WERI-Rb-1 (cell line): ENCODE measurements at regions not wholly inside any gene's neighbourhood (a gene's known extent, or its start where the extent isn't known, plus 50 kb on each side); places are given as distances from the start of the nearest gene placed in this dataset.

Experiments used
- DNase-seq: peaks from one replicate; pipeline ENCODE4 v3.0.0-alpha.2; 2020
- H3K27ac ChIP-seq: fragments of 250-450 bp; sonication (Bioruptor Pico); 2 replicates; pipeline ENCODE4 v1.5.1; 2020; ENCODE audit warnings: mild to moderate bottlenecking, moderate library complexity
- H3K27me3 ChIP-seq: fragments of 250-450 bp; sonication (Bioruptor Pico); 2 replicates; pipeline ENCODE4 v1.5.1; 2021; ENCODE audit warnings: mild to moderate bottlenecking, low read depth, moderate library complexity; ENCODE audit not compliant: insufficient read depth, severe bottlenecking
- H3K36me3 ChIP-seq: fragments of 250-450 bp; sonication (Bioruptor Pico); 2 replicates; pipeline ENCODE4 v1.5.1; 2020; ENCODE audit warnings: mild to moderate bottlenecking, moderate library complexity
- H3K4me3 ChIP-seq: 2 replicates; pipeline ENCODE4 v1.5.1; 2011; ENCODE audit warnings: low read depth, mild to moderate bottlenecking, control low read depth, low read length
- H3K9me3 ChIP-seq: fragments of 250-450 bp; sonication (Bioruptor Pico); 2 replicates; pipeline ENCODE4 v1.5.1; 2021; ENCODE audit warnings: mild to moderate bottlenecking, moderate library complexity; ENCODE audit not compliant: severe bottlenecking
- TF ChIP-seq, protein P1 (sequence below): IDR thresholded peaks from 2 replicates; pipeline ENCODE4 v1.5.1; 2011; ENCODE audit warnings: low read depth, mild to moderate bottlenecking, control low read depth, inconsistent platforms, low read length

DNA sequence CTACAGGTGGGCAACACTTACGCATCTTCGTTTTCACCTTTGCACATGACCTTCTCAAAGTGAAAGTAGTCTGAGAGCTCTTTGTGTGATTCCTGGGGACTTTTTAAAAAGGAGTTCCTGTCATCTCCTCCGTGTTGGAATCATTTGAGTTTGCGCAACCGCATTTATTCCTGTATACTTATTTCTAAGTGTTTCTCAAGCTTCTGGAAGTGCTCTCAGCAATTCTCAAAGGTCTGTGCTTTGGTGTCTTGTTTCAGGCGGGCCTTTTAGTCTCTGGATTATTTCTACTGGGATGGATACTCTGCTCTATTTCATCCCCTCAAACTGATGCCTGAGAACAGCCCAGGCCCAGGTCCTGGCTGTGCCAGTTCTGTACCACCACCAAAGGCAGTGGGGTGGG is 226.5 kb upstream of the TUT7 start:
- Histone ChIP-seq H3K27ac (no peak overlapping the region), H3K9me3 (no peaks in the 10 kb centered on the region), H3K27me3 (peaks cover 59% of the 10 kb centered on the region), H3K36me3 (no peaks in the 10 kb centered on the region), H3K4me3 (no peak overlapping the region)
- DNase-seq, result no peak
- TF ChIP-seq, protein P1, sequence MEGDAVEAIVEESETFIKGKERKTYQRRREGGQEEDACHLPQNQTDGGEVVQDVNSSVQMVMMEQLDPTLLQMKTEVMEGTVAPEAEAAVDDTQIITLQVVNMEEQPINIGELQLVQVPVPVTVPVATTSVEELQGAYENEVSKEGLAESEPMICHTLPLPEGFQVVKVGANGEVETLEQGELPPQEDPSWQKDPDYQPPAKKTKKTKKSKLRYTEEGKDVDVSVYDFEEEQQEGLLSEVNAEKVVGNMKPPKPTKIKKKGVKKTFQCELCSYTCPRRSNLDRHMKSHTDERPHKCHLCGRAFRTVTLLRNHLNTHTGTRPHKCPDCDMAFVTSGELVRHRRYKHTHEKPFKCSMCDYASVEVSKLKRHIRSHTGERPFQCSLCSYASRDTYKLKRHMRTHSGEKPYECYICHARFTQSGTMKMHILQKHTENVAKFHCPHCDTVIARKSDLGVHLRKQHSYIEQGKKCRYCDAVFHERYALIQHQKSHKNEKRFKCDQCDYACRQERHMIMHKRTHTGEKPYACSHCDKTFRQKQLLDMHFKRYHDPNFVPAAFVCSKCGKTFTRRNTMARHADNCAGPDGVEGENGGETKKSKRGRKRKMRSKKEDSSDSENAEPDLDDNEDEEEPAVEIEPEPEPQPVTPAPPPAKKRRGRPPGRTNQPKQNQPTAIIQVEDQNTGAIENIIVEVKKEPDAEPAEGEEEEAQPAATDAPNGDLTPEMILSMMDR, result no peak

DNA sequence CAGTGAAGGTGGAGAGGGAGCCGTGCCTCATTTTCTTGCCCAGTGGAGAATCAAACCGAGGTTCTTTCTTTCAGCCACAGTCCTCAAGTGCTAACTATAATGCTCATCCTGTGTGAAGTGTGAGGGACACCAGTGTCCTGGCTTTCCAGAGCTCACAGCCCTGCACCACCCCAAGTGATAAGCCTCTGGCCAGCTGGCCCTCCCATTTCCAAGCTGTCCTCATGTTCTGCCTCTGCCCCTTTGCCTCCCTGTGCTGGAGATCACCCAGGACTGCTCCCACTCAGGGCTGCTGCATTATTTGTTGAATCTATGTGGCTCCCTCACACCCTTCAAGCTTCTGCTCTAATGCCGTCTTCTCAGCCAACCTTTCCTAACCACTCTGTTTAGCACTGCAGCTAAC is 224.5 kb upstream of the TUT7 start:
- Histone ChIP-seq H3K36me3 (no peaks in the 10 kb centered on the region), H3K9me3 (no peaks in the 10 kb centered on the region), H3K27ac (no peak overlapping the region), H3K4me3 (no peak overlapping the region), H3K27me3 (peaks cover 44% of the 10 kb centered on the region)
- no peak for DNase-seq
- TF ChIP-seq, protein P1, result no peak

DNA sequence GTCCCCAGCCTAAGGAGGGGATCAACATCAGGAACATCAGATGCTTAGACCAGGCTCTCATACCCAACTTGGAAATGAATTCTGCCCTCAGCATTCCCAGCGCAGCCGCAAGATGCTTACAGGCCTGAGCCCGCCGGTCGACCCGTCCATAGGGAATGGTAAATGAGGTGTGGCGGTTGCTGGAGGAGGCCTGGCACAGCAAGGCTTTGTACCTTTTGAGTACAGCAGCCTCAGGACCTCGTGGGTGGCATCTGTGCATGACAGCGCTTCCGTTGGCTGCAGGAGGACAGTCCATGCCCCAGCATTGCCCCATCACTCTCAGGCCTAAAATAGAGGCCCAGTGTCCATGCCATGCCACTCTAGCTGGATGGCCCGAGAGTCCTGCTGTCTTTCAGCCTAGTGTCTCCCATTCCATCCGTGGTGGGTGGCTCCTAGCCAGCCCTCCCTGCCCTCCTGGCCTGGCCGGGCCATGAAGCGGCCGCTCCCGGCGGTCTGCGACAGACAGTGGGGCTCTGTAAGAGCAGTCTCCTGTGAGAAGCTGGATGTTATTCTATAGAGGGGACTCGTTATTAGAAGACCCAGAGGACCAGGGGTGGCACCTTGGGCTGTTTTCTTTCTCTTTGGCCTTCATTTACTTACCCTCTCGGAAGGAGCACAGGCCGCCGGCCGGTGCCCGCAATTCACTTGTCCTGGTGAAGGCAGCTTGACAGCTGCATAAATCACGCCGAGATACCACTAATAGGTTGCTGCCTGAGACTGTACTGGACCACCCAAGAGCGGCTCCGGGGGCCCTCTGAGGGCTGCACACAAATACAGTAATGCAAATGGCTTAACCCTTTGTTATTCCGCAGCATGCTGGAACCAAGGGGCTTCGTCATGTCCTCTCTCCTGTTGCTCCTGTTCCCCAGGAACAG is 223.5 kb upstream of the TUT7 start:
- TF ChIP-seq, protein P1, result no peak
- Histone ChIP-seq H3K27ac (no peak overlapping the region), H3K36me3 (no peaks in the 10 kb centered on the region), H3K9me3 (no peaks in the 10 kb centered on the region), H3K27me3 (peaks cover 44% of the 10 kb centered on the region), H3K4me3 (no peak overlapping the region)
- no peak for DNase-seq

DNA sequence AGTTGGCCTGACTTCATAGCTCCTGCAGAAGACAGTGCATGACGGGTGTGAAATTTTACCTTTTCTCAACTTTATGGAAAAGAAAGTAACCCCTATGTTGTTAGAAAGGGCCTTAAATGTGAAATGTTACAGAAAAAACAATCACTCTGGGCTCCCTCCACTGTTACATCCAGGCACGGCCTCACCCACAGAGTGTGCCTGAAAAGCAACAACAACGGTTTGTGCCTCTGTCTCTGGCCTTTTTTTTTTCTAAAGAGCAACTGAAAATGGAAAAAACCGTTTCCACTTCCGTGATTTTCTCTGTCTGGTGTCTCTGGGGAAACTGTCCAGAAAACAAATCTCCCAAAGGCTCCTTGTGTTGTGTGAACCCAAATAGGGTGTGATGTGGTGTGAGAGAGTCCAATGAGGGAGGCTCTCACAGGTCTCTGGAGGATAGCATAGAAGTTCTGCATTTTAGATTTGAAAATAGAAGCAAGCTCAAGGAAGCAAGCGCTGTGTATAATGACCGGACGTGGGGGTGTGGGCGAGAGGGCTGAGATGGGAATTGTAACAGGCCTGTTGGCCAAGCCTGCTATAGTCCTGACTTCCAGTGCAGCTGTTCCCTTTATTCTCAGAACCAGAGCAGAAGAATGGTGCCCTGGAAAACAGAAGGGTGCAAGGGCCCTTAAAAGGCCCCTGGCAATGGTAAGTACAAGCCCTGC is 221.8 kb upstream of the TUT7 start:
- peaks cover 41% of the 10 kb centered on the region for H3K27me3 ChIP-seq
- no peak overlapping the region for H3K27ac ChIP-seq
- no peaks in the 10 kb centered on the region for H3K9me3 ChIP-seq
- H3K36me3 ChIP-seq, result no peaks in the 10 kb centered on the region
- no peak for DNase-seq
- no peak overlapping the region for H3K4me3 ChIP-seq
- TF ChIP-seq, protein P1, result no peak

DNA sequence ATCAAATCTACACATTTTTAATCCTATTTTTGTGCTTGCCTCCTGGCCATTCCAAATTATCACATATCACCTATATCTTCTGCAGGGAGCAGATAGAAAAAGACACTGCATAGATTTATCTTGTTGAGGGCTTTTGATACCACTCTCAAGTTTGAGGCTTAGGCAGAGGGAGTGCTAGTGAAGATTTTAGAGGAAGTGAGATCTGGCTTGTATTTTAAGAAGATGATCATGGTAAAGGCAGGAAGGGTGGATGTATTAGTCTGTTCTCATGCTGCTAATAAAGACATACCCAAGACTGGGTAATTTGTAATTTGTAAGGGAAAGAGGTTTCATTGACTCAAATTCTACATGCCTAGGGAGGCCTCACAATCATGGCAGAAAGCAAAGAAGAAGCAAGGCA is 220.9 kb upstream of the TUT7 start:
- H3K27ac ChIP-seq, result no peak overlapping the region
- no peak overlapping the region for H3K4me3 ChIP-seq
- H3K36me3 ChIP-seq, result no peaks in the 10 kb centered on the region
- no peaks in the 10 kb centered on the region for H3K9me3 ChIP-seq
- H3K27me3 ChIP-seq, result peaks cover 43% of the 10 kb centered on the region
- TF ChIP-seq, protein P1, result no peak
- DNase-seq, result no peak
